Prostate gland (tissue), 2 donors: ENCODE measurements at regions not wholly inside any gene's neighbourhood (a gene's known extent, or its start where the extent isn't known, plus 50 kb on each side); places are given as distances from the start of the nearest gene placed in this dataset.

Experiments
- POLR2A ChIP-seq: fragments of 450-650 bp; IDR thresholded peaks from one replicate; pipeline ENCODE4 v1.6.1; 2016; ENCODE audit warnings: antibody characterized with exemption, mild to moderate bottlenecking
- POLR2AphosphoS5 ChIP-seq: sonication (generic); formaldehyde crosslinking; IDR thresholded peaks from one replicate; pipeline ENCODE4 v1.6.1; 2017; ENCODE audit warnings: antibody characterized with exemption
- TF ChIP-seq, protein P1 (sequence below), 4 experiments: fragments of 200-600 bp in 2 of 4; fragments of 450-650 bp in 2 of 4; sonication (generic) in 2 of 4; IDR thresholded peaks; 1 replicate in 3 of 4; 2 replicates in 1 of 4; pipeline ENCODE4 v1.5.1; 2016 to 2019; ENCODE audit warnings: antibody characterized with exemption in 4 of 4, mild to moderate bottlenecking in 2 of 4, moderate library complexity in 2 of 4

DNA sequence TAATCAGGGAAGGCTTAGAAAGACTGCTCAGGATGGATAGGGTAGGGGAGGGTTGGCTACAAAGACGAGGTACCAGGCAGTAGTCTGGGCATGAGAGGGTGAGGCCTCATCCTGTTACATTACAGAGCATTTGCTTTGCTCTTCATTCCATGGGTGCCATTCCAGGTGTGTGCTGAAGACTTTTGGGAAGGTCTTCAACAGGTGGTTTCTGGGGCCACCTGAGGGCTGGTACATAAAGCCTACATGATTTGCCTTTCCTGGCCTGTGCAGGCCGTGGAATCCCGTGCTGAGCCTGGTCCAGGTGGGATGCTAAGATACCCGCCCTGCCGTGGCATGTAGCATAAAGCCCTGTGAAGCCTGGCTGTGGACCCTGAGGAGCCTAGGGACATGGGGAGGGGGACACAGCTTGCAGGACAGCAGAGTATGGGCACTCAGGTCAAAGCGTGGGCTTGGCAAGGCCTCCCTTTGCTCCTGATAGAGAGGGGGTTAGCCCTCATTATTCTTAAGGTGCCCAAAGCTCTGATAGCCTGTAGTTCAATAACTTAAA is 55.6 kb upstream of the ZNF536 start:
- TF ChIP-seq, protein P1, sequence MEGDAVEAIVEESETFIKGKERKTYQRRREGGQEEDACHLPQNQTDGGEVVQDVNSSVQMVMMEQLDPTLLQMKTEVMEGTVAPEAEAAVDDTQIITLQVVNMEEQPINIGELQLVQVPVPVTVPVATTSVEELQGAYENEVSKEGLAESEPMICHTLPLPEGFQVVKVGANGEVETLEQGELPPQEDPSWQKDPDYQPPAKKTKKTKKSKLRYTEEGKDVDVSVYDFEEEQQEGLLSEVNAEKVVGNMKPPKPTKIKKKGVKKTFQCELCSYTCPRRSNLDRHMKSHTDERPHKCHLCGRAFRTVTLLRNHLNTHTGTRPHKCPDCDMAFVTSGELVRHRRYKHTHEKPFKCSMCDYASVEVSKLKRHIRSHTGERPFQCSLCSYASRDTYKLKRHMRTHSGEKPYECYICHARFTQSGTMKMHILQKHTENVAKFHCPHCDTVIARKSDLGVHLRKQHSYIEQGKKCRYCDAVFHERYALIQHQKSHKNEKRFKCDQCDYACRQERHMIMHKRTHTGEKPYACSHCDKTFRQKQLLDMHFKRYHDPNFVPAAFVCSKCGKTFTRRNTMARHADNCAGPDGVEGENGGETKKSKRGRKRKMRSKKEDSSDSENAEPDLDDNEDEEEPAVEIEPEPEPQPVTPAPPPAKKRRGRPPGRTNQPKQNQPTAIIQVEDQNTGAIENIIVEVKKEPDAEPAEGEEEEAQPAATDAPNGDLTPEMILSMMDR (IDR thresholded peaks at IDR 0.05) = no peak
- no peak for TF ChIP-seq POLR2A
- TF ChIP-seq POLR2AphosphoS5 = no peak
